ENCODE measurements at regions not wholly inside any gene's neighbourhood (a gene's known extent, or its start where the extent isn't known, plus 50 kb on each side); places are given as distances from the start of the nearest gene placed in this dataset.

GRCh38 chr7:91373111-91373800 is 109.0 kb downstream of the FZD1 start:
- H3K9me3 Mint-ChIP-seq (ENCODE audit: unreplicated experiment), result no peaks in the 10 kb centered on the region
- DNase-seq (ENCODE audit: low spot score), result no peak
- TF ChIP-seq CTCF (IDR thresholded peaks at IDR 0.05; ENCODE audit: unreplicated experiment), result no peak
- no peak overlapping the region for H3K27ac Mint-ChIP-seq (ENCODE audit: unreplicated experiment)
- no peaks in the 10 kb centered on the region for H3K36me3 Mint-ChIP-seq (ENCODE audit: low read depth, unreplicated experiment)
- H3K4me1 Mint-ChIP-seq (ENCODE audit: unreplicated experiment), result no peaks in the 10 kb centered on the region
- no peak overlapping the region for H3K4me3 Mint-ChIP-seq (ENCODE audit: unreplicated experiment)
- H3K27me3 Mint-ChIP-seq (ENCODE audit: unreplicated experiment), result no peaks in the 10 kb centered on the region

GRCh38 chr7:91374321-91374989 is 110.2 kb downstream of the FZD1 start:
- TF ChIP-seq CTCF (IDR thresholded peaks at IDR 0.05; ENCODE audit: unreplicated experiment), result no peak
- Mint-ChIP-seq H3K27ac (ENCODE audit: unreplicated experiment) (no peak overlapping the region), H3K36me3 (ENCODE audit: low read depth, unreplicated experiment) (no peaks in the 10 kb centered on the region), H3K4me3 (ENCODE audit: unreplicated experiment) (no peak overlapping the region), H3K4me1 (ENCODE audit: unreplicated experiment) (no peaks in the 10 kb centered on the region), H3K9me3 (ENCODE audit: unreplicated experiment) (no peaks in the 10 kb centered on the region), H3K27me3 (ENCODE audit: unreplicated experiment) (no peaks in the 10 kb centered on the region)
- DNase-seq (ENCODE audit: low spot score), result no peak

GRCh38 chr7:91375378-91375777 is 111.1 kb downstream of the FZD1 start:
- Mint-ChIP-seq H3K36me3 (ENCODE audit: low read depth, unreplicated experiment) (no peaks in the 10 kb centered on the region), H3K27me3 (ENCODE audit: unreplicated experiment) (no peaks in the 10 kb centered on the region), H3K4me3 (ENCODE audit: unreplicated experiment) (no peak overlapping the region)

DNA sequence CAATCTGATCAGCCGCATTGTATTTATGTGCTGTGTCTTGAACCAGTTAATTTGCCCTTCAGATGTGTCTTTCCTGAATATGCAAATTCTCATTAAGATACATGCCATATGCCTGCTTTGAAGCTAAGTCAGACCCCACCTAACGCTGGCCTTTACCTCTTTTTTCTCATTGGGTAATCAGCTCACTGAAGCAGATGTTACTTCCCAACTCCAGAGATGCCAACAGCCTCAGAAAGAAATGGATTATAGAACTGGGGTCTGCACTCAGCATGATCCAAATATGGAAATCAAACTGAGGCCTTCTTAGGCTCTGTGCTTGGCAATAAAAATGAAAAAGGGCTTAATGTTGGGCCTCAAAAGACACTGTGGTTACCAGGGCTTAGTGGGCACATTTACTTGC is 113.9 kb downstream of the FZD1 start:
- DNase-seq (ENCODE audit: low spot score), result no peak
- TF ChIP-seq CTCF (IDR thresholded peaks at IDR 0.05; ENCODE audit: unreplicated experiment), result no peak
- no peaks in the 10 kb centered on the region for H3K36me3 Mint-ChIP-seq (ENCODE audit: low read depth, unreplicated experiment)
- H3K27ac Mint-ChIP-seq (ENCODE audit: unreplicated experiment), result no peak overlapping the region
- no peak overlapping the region for H3K4me3 Mint-ChIP-seq (ENCODE audit: unreplicated experiment)
- no peaks in the 10 kb centered on the region for H3K27me3 Mint-ChIP-seq (ENCODE audit: unreplicated experiment)
- no peaks in the 10 kb centered on the region for H3K4me1 Mint-ChIP-seq (ENCODE audit: unreplicated experiment)
- H3K9me3 Mint-ChIP-seq (ENCODE audit: unreplicated experiment), result no peaks in the 10 kb centered on the region

More at GRCh38 chr7:91375378-91375777, 111.1 kb downstream of the FZD1 start:
- Mint-ChIP-seq H3K27ac (ENCODE audit: unreplicated experiment) (no peak overlapping the region), H3K4me1 (ENCODE audit: unreplicated experiment) (no peaks in the 10 kb centered on the region), H3K9me3 (ENCODE audit: unreplicated experiment) (no peaks in the 10 kb centered on the region)
- no peak for TF ChIP-seq CTCF (IDR thresholded peaks at IDR 0.05; ENCODE audit: unreplicated experiment)
- DNase-seq (ENCODE audit: low spot score), result no peak

DNA sequence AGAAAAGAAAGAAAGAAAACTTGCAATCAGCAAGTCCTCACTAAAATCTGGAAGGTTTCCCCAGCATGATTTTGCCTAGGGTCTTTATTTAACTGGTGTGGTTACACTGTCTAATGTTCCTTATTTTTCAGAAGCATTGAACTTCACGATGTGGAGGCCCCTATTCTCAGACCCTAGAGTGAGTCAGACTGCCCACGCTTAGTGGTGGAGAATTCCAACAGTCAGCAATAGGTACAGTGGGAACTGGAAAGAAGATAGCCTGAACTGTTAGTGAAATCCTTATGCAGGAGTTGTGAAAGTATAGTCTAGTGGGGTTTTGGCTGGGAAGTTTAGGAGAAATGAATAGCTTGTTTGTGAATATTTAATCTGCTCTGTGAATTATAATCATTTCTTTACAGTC is 115.0 kb downstream of the FZD1 start:
- no peak for TF ChIP-seq CTCF (IDR thresholded peaks at IDR 0.05; ENCODE audit: unreplicated experiment)
- Mint-ChIP-seq H3K27ac (ENCODE audit: unreplicated experiment) (no peak overlapping the region), H3K4me3 (ENCODE audit: unreplicated experiment) (no peak overlapping the region), H3K4me1 (ENCODE audit: unreplicated experiment) (peaks cover 3% of the 10 kb centered on the region), H3K9me3 (ENCODE audit: unreplicated experiment) (no peaks in the 10 kb centered on the region), H3K27me3 (ENCODE audit: unreplicated experiment) (peaks cover 2% of the 10 kb centered on the region), H3K36me3 (ENCODE audit: low read depth, unreplicated experiment) (no peaks in the 10 kb centered on the region)
- no peak for DNase-seq (ENCODE audit: low spot score)
